Iris pigment epithelial cell (primary cell): ENCODE measurements at regions not wholly inside any gene's neighbourhood (a gene's known extent, or its start where the extent isn't known, plus 50 kb on each side); places are given as distances from the start of the nearest gene placed in this dataset.
"Not testable (repeated sequence)": the region's sequence is repeated elsewhere in the genome, so short reads cannot be mapped to it uniquely, and the experiment has no call there.

Source experiments
- DNase-seq: peaks from one replicate; pipeline ENCODE4 v3.0.0-alpha.2; 2011; ENCODE audit warnings: low read depth

GRCh38 chr22:48507595-48508350 lies 1319.9 kb downstream of the BRD1 start:
- no peak for DNase-seq

- DNase-seq: no peak
Observed at GRCh38 chr22:48507171-48507570, 1320.5 kb downstream of the BRD1 start.

GRCh38 chr22:48506506-48507145 lies 1321.0 kb downstream of the BRD1 start:
- DNase-seq: no peak

- no peak for DNase-seq
Observed at GRCh38 chr22:48505891-48506290, 1321.8 kb downstream of the BRD1 start.

- no peak for DNase-seq
Observed at GRCh38 chr22:48504519-48505140, 1323.0 kb downstream of the BRD1 start.

- no peak for DNase-seq
Observed at GRCh38 chr22:48503876-48504275, 1323.8 kb downstream of the BRD1 start.

GRCh38 chr22:48503035-48503625 lies 1324.5 kb downstream of the BRD1 start:
- no peak for DNase-seq

GRCh38 chr22:48501231-48501750 lies 1326.4 kb downstream of the BRD1 start:
- DNase-seq: no peak

GRCh38 chr22:48500471-48501230 lies 1327.0 kb downstream of the BRD1 start:
- DNase-seq: no peak

GRCh38 chr22:48499456-48500425 lies 1327.9 kb downstream of the BRD1 start:
- DNase-seq: no peak

- no peak for DNase-seq
Observed at GRCh38 chr22:48498526-48499331, 1328.9 kb downstream of the BRD1 start.

GRCh38 chr22:48497743-48498520 lies 1329.7 kb downstream of the BRD1 start:
- DNase-seq: not testable (repeated sequence)

- no peak for DNase-seq
Observed at GRCh38 chr22:48496987-48497650, 1330.6 kb downstream of the BRD1 start.

- DNase-seq: no peak
Observed at GRCh38 chr22:48496226-48496845, 1331.3 kb downstream of the BRD1 start.

- no peak for DNase-seq
Observed at GRCh38 chr22:48495751-48496080, 1332.0 kb downstream of the BRD1 start.

- DNase-seq: no peak
Observed at GRCh38 chr22:48494968-48495750, 1332.5 kb downstream of the BRD1 start.

- no peak for DNase-seq
Observed at GRCh38 chr22:48494256-48494967, 1333.3 kb downstream of the BRD1 start.
